ENCODE measurements at regions not wholly inside any gene's neighbourhood (a gene's known extent, or its start where the extent isn't known, plus 50 kb on each side); places are given as distances from the start of the nearest gene placed in this dataset.

GRCh38 chrX:786441-786881, 155.9 kb downstream of the SHOX start:
- 60% methylated on average over 1 of the region's 6 CpGs for WGBS (ENCODE audit: insufficient coverage)
- DNase-seq (no peak), ATAC-seq (ENCODE audit: low read depth) (no peak)
- no peaks in the 10 kb centered on the region for H3K4me1 ChIP-seq (ENCODE audit: control insufficient read depth in 2 of 2, insufficient read depth in 2 of 2, low read length in 2 of 2)
- ChIA-PET POLR2A (no interaction called here), CTCF (no interaction called here)
- H3K9ac ChIP-seq (ENCODE audit: low read length) = no peak overlapping the region
- no peaks in the 10 kb centered on the region for H3K79me2 ChIP-seq (ENCODE audit: control insufficient read depth, insufficient read depth, low read length)
- TF ChIP-seq CTCF (IDR thresholded peaks at IDR 0.05) (no peak), EZH2 (IDR thresholded peaks at IDR 0.05; ENCODE audit: borderline replicate concordance, insufficient read depth, low read depth, low read length, poor library complexity, severe bottlenecking) (no peak)
- H2AFZ ChIP-seq (ENCODE audit: insufficient read depth, low read depth, low read length, poor library complexity, severe bottlenecking) = no peak overlapping the region
- no peaks in the 10 kb centered on the region for H3K4me1 Mint-ChIP-seq
- peaks cover 0 to 39% (median 0%) of the 10 kb centered on the region in 3 donors for H3K9me3 ChIP-seq (ENCODE audit: control extremely low read depth in 1 of 3, control insufficient read depth in 2 of 3, insufficient read depth in 1 of 3, low read length in 2 of 3)
- H3K27me3 ChIP-seq (replicated peaks in 1 of 4; ENCODE audit: control extremely low read depth in 1 of 4, control insufficient read depth in 3 of 4, insufficient read depth in 4 of 4, low read length in 3 of 4) = peaks cover 0 to 5% (median 0%) of the 10 kb centered on the region in 4 experiments
- no peaks in the 10 kb centered on the region for H3K36me3 ChIP-seq (replicated peaks in 1 of 2; ENCODE audit: control extremely low read depth in 1 of 2, control insufficient read depth in 1 of 2, extremely low read depth in 1 of 2, insufficient read depth in 2 of 2, low read length in 1 of 2)
- peaks cover 10% of the 10 kb centered on the region for H3K27me3 Mint-ChIP-seq
- no peak overlapping the region for H3K27ac ChIP-seq (ENCODE audit: low read length in 2 of 2)
- intact Hi-C loops (cut with micrococcal nuclease) = no loop called here
- no peak overlapping the region for H3K4me3 Mint-ChIP-seq
- no peaks in the 10 kb centered on the region for H4K20me1 ChIP-seq (ENCODE audit: control insufficient read depth, insufficient read depth, low read length, poor library complexity, severe bottlenecking)
- no peak overlapping the region for H3K4me3 ChIP-seq (ENCODE audit: control extremely low read depth in 1 of 5, extremely low read depth in 1 of 5, insufficient read depth in 1 of 5, low read depth in 2 of 5, low read length in 4 of 5)
- H3K9me3 Mint-ChIP-seq (ENCODE audit: insufficient read depth) = no peaks in the 10 kb centered on the region
- H3K4me2 ChIP-seq (replicated peaks; ENCODE audit: low read depth, low read length, poor library complexity, severe bottlenecking) = no peak overlapping the region
- H3K27ac Mint-ChIP-seq = no peak overlapping the region

GRCh38 chrX:784829-785228, 154.2 kb downstream of the SHOX start:
- 91% methylated on average over 13 of the region's 13 CpGs for WGBS (ENCODE audit: insufficient coverage)
- ATAC-seq (ENCODE audit: low read depth) = no peak
- no peaks in the 10 kb centered on the region for H3K9me3 Mint-ChIP-seq (ENCODE audit: insufficient read depth)
- H3K27ac Mint-ChIP-seq = no peak overlapping the region
- no peaks in the 10 kb centered on the region for H3K27me3 ChIP-seq (replicated peaks in 1 of 4; ENCODE audit: control extremely low read depth in 1 of 4, control insufficient read depth in 3 of 4, insufficient read depth in 4 of 4, low read length in 3 of 4)
- no peak overlapping the region for H2AFZ ChIP-seq (ENCODE audit: insufficient read depth, low read depth, low read length, poor library complexity, severe bottlenecking)
- no peaks in the 10 kb centered on the region for H3K4me1 Mint-ChIP-seq
- no peaks in the 10 kb centered on the region for H3K4me1 ChIP-seq (ENCODE audit: control insufficient read depth in 2 of 2, insufficient read depth in 2 of 2, low read length in 2 of 2)
- no peak for TF ChIP-seq CTCF (IDR thresholded peaks at IDR 0.05)
- TF ChIP-seq EZH2 (IDR thresholded peaks at IDR 0.05; ENCODE audit: borderline replicate concordance, insufficient read depth, low read depth, low read length, poor library complexity, severe bottlenecking) = no peak
- no peaks in the 10 kb centered on the region for H3K79me2 ChIP-seq (ENCODE audit: control insufficient read depth, insufficient read depth, low read length)
- no peak overlapping the region for H3K9ac ChIP-seq (ENCODE audit: low read length)
- no peak overlapping the region for H3K27ac ChIP-seq (ENCODE audit: low read length in 2 of 2)
- POLR2A ChIA-PET = no interaction called here
- CTCF ChIA-PET = no interaction called here
- H3K36me3 ChIP-seq (replicated peaks in 1 of 2; ENCODE audit: control extremely low read depth in 1 of 2, control insufficient read depth in 1 of 2, extremely low read depth in 1 of 2, insufficient read depth in 2 of 2, low read length in 1 of 2) = no peaks in the 10 kb centered on the region
- H3K4me3 Mint-ChIP-seq = no peak overlapping the region
- intact Hi-C loops (cut with micrococcal nuclease) = no loop called here
- no peak overlapping the region for H3K4me2 ChIP-seq (replicated peaks; ENCODE audit: low read depth, low read length, poor library complexity, severe bottlenecking)
- H3K4me3 ChIP-seq (ENCODE audit: control extremely low read depth in 1 of 5, extremely low read depth in 1 of 5, insufficient read depth in 1 of 5, low read depth in 2 of 5, low read length in 4 of 5) = no peak overlapping the region
- no peaks in the 10 kb centered on the region for H3K27me3 Mint-ChIP-seq
- H4K20me1 ChIP-seq (ENCODE audit: control insufficient read depth, insufficient read depth, low read length, poor library complexity, severe bottlenecking) = no peaks in the 10 kb centered on the region
- DNase-seq = no peak
- peaks cover 0 to 32% (median 0%) of the 10 kb centered on the region in 3 donors for H3K9me3 ChIP-seq (ENCODE audit: control extremely low read depth in 1 of 3, control insufficient read depth in 2 of 3, insufficient read depth in 1 of 3, low read length in 2 of 3)
